HL-60 (cell line): ENCODE measurements at regions not wholly inside any gene's neighbourhood (a gene's known extent, or its start where the extent isn't known, plus 50 kb on each side); places are given as distances from the start of the nearest gene placed in this dataset.

Source experiments
- DNase-seq, 2 experiments: peaks; one replicate each; pipeline ENCODE4 v3.0.0-alpha.2; 2010 to 2020; ENCODE audit warnings: low read depth in 1 of 2, low spot score in 1 of 2
- H3K27ac ChIP-seq: fragments of 250-450 bp; sonication (Bioruptor Pico); replicated peaks from 2 replicates; pipeline ENCODE4 v1.5.1; 2020; ENCODE audit warnings: mild to moderate bottlenecking, moderate library complexity
- H3K27me3 ChIP-seq: fragments of 250-450 bp; sonication (Bioruptor Pico); 2 replicates; pipeline ENCODE4 v1.5.1; 2021; ENCODE audit warnings: mild to moderate bottlenecking, moderate library complexity; ENCODE audit not compliant: insufficient read depth, poor library complexity, severe bottlenecking
- H3K4me3 ChIP-seq: replicated peaks from 2 replicates; pipeline ENCODE4 v1.5.1; 2011; ENCODE audit warnings: mild to moderate bottlenecking, control low read depth, low read length; ENCODE audit not compliant: insufficient read depth
- GABPA ChIP-seq: IDR thresholded peaks from 2 replicates; pipeline ENCODE4 v1.6.1; 2012; ENCODE audit warnings: low read depth
- POLR2AphosphoS5 ChIP-seq: IDR thresholded peaks from 2 replicates; pipeline ENCODE4 v1.6.1; 2012; ENCODE audit warnings: low read depth
- SPI1 ChIP-seq: IDR thresholded peaks from 2 replicates; pipeline ENCODE4 v1.6.1; 2012; ENCODE audit warnings: low read depth, mild to moderate bottlenecking, borderline replicate concordance
- TF ChIP-seq, protein P1 (sequence below): IDR thresholded peaks from 2 replicates; pipeline ENCODE4 v1.6.1; 2012; ENCODE audit warnings: low read depth; ENCODE audit not compliant: insufficient replicate concordance
- TF ChIP-seq, protein P2 (sequence below): IDR thresholded peaks from one replicate; pipeline ENCODE4 v1.5.1; 2011; ENCODE audit warnings: low read length, control low read depth, inconsistent platforms; ENCODE audit not compliant: insufficient read depth

DNA sequence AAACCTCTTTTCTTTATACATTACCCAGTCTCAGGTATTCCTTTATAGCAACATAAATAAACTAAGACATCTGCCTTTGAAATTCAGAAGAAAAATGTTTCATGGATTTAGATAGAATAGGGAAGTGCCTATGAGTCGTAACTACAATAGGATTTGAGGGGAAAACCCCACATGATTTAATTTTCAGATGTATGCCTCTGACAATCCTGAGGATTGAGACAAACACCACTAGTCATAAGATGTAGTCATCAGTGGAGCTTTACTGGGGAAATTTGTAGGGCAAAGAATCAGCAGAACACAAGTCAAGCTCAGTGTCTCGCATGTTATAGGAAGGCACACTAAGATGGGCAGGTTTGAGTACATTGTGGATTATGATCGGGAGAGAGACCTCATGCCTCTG, 566.4 kb downstream of the BMP2 start:
- H3K4me3 ChIP-seq = no peak overlapping the region
- no peaks in the 10 kb centered on the region for H3K27me3 ChIP-seq
- DNase-seq = no peak
- H3K27ac ChIP-seq = no peak overlapping the region
- TF ChIP-seq, protein P1, sequence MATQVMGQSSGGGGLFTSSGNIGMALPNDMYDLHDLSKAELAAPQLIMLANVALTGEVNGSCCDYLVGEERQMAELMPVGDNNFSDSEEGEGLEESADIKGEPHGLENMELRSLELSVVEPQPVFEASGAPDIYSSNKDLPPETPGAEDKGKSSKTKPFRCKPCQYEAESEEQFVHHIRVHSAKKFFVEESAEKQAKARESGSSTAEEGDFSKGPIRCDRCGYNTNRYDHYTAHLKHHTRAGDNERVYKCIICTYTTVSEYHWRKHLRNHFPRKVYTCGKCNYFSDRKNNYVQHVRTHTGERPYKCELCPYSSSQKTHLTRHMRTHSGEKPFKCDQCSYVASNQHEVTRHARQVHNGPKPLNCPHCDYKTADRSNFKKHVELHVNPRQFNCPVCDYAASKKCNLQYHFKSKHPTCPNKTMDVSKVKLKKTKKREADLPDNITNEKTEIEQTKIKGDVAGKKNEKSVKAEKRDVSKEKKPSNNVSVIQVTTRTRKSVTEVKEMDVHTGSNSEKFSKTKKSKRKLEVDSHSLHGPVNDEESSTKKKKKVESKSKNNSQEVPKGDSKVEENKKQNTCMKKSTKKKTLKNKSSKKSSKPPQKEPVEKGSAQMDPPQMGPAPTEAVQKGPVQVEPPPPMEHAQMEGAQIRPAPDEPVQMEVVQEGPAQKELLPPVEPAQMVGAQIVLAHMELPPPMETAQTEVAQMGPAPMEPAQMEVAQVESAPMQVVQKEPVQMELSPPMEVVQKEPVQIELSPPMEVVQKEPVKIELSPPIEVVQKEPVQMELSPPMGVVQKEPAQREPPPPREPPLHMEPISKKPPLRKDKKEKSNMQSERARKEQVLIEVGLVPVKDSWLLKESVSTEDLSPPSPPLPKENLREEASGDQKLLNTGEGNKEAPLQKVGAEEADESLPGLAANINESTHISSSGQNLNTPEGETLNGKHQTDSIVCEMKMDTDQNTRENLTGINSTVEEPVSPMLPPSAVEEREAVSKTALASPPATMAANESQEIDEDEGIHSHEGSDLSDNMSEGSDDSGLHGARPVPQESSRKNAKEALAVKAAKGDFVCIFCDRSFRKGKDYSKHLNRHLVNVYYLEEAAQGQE = no peak
- TF ChIP-seq SPI1 = no peak
- TF ChIP-seq, protein P2, sequence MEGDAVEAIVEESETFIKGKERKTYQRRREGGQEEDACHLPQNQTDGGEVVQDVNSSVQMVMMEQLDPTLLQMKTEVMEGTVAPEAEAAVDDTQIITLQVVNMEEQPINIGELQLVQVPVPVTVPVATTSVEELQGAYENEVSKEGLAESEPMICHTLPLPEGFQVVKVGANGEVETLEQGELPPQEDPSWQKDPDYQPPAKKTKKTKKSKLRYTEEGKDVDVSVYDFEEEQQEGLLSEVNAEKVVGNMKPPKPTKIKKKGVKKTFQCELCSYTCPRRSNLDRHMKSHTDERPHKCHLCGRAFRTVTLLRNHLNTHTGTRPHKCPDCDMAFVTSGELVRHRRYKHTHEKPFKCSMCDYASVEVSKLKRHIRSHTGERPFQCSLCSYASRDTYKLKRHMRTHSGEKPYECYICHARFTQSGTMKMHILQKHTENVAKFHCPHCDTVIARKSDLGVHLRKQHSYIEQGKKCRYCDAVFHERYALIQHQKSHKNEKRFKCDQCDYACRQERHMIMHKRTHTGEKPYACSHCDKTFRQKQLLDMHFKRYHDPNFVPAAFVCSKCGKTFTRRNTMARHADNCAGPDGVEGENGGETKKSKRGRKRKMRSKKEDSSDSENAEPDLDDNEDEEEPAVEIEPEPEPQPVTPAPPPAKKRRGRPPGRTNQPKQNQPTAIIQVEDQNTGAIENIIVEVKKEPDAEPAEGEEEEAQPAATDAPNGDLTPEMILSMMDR = no peak
- no peak for TF ChIP-seq GABPA
- TF ChIP-seq POLR2AphosphoS5 = no peak

DNA sequence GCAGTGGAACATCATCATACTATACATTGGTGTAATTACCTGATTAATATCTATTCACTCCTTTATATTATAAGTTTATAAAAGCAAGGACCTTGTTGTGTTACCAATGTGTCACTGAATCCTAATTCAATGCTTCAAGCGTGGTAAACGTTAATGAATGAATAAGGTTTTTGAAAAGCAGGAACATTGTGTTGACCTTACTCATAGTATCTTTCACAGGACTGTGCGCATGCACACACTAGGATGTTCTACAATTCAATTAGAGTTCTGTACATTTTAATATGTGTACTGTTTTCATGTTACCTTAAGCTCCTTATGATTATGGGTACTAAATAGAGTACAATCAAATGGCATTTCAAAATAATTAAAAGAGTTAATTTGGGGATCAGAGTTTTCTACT, 578.5 kb downstream of the BMP2 start:
- Histone ChIP-seq H3K27ac (no peak overlapping the region), H3K27me3 (peaks cover 3% of the 10 kb centered on the region), H3K4me3 (no peak overlapping the region)
- TF ChIP-seq, protein P2 = no peak
- TF ChIP-seq SPI1 (no peak), GABPA (no peak), POLR2AphosphoS5 (no peak)
- TF ChIP-seq, protein P1 = no peak
- no peak for DNase-seq

DNA sequence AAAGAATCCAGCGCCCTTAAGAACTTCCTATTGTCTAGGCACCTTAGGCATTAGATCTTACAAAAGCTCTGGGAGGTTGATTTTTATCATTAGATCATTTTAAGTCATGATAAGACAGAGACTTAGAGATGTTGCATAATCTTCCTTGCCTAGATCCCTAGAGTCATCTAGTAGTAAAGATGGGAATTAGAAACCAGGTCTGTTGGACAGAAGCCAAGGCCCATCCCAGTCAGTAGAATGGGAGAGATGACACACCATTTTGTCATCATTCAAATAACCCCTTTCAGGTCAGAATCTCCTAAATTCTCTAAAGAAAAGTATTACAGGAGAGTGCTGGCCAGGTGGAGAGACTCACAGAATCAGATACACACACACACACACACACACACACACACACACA, 579.1 kb downstream of the BMP2 start:
- H3K27ac ChIP-seq = no peak overlapping the region
- peaks cover 3% of the 10 kb centered on the region for H3K27me3 ChIP-seq
- TF ChIP-seq, protein P1 = no peak
- no peak for TF ChIP-seq POLR2AphosphoS5
- TF ChIP-seq, protein P2 = no peak
- no peak for TF ChIP-seq GABPA
- no peak for TF ChIP-seq SPI1
- no peak for DNase-seq
- H3K4me3 ChIP-seq = no peak overlapping the region
